ENCODE measurements at regions not wholly inside any gene's neighbourhood (a gene's known extent, or its start where the extent isn't known, plus 50 kb on each side); places are given as distances from the start of the nearest gene placed in this dataset.

- FAIRE-seq (no peak), DNase-seq (ENCODE audit: low read depth) (no peak)
- no peak overlapping the region for H3K4me3 ChIP-seq (ENCODE audit: low read depth, low read length)
- TF ChIP-seq CTCF (IDR thresholded peaks at IDR 0.05; ENCODE audit: insufficient read depth, low read length, severe bottlenecking), result no peak
- H3K36me3 ChIP-seq (ENCODE audit: control insufficient read depth, insufficient read depth, low read length), result no peaks in the 10 kb centered on the region
- H3K27me3 ChIP-seq (ENCODE audit: control insufficient read depth, insufficient read depth, low read length), result no peaks in the 10 kb centered on the region
Observed at GRCh38 chr13:73901324-73902068, 232.7 kb downstream of the KLF12 start.

GRCh38 chr13:73900591-73900990 is 233.6 kb downstream of the KLF12 start:
- H3K27me3 ChIP-seq (ENCODE audit: control insufficient read depth, insufficient read depth, low read length), result no peaks in the 10 kb centered on the region
- FAIRE-seq (no peak), DNase-seq (ENCODE audit: low read depth) (no peak)
- no peaks in the 10 kb centered on the region for H3K36me3 ChIP-seq (ENCODE audit: control insufficient read depth, insufficient read depth, low read length)
- no peak for TF ChIP-seq CTCF (IDR thresholded peaks at IDR 0.05; ENCODE audit: insufficient read depth, low read length, severe bottlenecking)
- no peak overlapping the region for H3K4me3 ChIP-seq (ENCODE audit: low read depth, low read length)

DNA sequence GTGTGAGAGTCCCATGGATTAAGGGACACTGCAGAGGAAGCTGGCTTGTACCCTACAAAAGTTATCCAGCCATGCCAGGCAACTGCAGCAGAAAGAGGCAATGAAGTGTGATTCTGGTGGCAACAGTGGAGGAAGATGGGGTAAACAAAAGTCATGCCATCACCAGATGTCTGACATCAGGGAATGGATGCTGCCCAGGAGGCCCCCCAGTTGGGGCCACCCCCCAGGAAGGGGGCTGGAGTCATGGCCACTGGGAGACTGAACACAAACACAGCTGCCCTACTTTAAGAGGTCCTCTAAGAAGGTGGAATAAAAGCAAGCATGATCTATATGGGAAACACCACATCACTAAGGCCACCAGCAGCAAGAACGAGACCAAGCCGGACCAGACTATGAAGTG is 235.3 kb downstream of the KLF12 start:
- H3K4me3 ChIP-seq (ENCODE audit: low read depth, low read length), result no peak overlapping the region
- FAIRE-seq, result peak; percentile 82
- DNase-seq (ENCODE audit: low read depth), result no peak
- no peaks in the 10 kb centered on the region for H3K36me3 ChIP-seq (ENCODE audit: control insufficient read depth, insufficient read depth, low read length)
- TF ChIP-seq CTCF (IDR thresholded peaks at IDR 0.05; ENCODE audit: insufficient read depth, low read length, severe bottlenecking), result no peak
- H3K27me3 ChIP-seq (ENCODE audit: control insufficient read depth, insufficient read depth, low read length), result no peaks in the 10 kb centered on the region

GRCh38 chr13:73898276-73898675 is 235.9 kb downstream of the KLF12 start:
- DNase-seq (ENCODE audit: low read depth) (peak; percentile 1), FAIRE-seq (no peak)
- Histone ChIP-seq H3K36me3 (ENCODE audit: control insufficient read depth, insufficient read depth, low read length) (no peaks in the 10 kb centered on the region), H3K4me3 (ENCODE audit: low read depth, low read length) (no peak overlapping the region), H3K27me3 (ENCODE audit: control insufficient read depth, insufficient read depth, low read length) (no peaks in the 10 kb centered on the region)
- no peak for TF ChIP-seq CTCF (IDR thresholded peaks at IDR 0.05; ENCODE audit: insufficient read depth, low read length, severe bottlenecking)

GRCh38 chr13:73894995-73895571 is 239.1 kb downstream of the KLF12 start:
- Histone ChIP-seq H3K27me3 (ENCODE audit: control insufficient read depth, insufficient read depth, low read length) (no peaks in the 10 kb centered on the region), H3K4me3 (ENCODE audit: low read depth, low read length) (no peak overlapping the region), H3K36me3 (ENCODE audit: control insufficient read depth, insufficient read depth, low read length) (no peaks in the 10 kb centered on the region)
- TF ChIP-seq CTCF (IDR thresholded peaks at IDR 0.05; ENCODE audit: insufficient read depth, low read length, severe bottlenecking), result no peak
- FAIRE-seq (no peak), DNase-seq (ENCODE audit: low read depth) (no peak)
